ENCODE measurements at regions not wholly inside any gene's neighbourhood (a gene's known extent, or its start where the extent isn't known, plus 50 kb on each side); places are given as distances from the start of the nearest gene placed in this dataset.
"Not testable (repeated sequence)": the region's sequence is repeated elsewhere in the genome, so short reads cannot be mapped to it uniquely, and the experiment has no call there.

DNA sequence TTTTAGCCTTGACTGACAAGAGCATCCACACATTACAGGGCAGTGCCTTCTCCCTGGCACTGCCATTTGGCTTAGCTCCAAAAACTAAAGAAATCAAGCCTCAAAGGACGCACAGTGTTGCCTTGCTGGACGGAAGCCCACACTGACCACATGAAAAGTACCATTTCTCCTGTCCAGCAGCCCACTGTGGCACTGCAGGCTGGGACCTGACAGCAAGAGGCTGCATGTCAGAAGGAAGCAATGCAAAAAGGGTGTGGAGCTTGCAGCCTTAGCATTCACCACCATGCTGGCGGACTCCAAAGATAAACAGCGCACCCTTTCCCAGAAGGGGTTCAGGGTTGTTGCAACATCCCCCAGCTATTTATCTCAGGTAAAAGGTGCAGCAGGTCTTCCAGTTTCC is 109.3 kb upstream of the BMAL1 start:
- peaks cover 47% of the 10 kb centered on the region for H3K27me3 Mint-ChIP-seq

DNA sequence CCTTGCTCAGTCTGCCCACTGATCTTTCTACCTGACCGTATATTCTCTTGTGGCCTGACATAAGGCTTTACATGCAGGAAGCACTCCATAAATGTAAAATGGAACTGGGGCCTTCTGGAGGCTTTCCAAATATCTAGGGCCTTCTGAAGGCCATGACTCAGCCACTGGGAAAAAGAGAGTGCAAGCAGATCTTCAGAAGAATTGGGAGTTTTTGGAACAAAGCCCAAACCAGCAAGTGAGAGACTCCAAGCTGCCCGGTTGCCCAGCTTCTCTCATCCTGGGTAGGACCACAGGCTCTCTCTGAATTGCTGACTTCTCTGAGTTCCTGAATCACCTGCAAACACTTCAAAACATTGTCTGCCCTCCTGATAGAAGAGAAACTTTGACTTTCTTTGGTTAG is 107.9 kb upstream of the BMAL1 start:
- H3K27ac Mint-ChIP-seq (ENCODE audit: low read depth): no peak overlapping the region
- no peaks in the 10 kb centered on the region for H3K4me1 Mint-ChIP-seq
- H3K4me3 Mint-ChIP-seq: no peak overlapping the region
- DNase-seq (ENCODE audit: low spot score in 2 of 2) (no peak), ATAC-seq (replicated peaks; ENCODE audit: extremely low read depth, poor library complexity, severe bottlenecking) (no peak)
- H3K9me3 Mint-ChIP-seq: no peaks in the 10 kb centered on the region
- H3K36me3 Mint-ChIP-seq (ENCODE audit: insufficient read depth): no peaks in the 10 kb centered on the region
- peaks cover 60% of the 10 kb centered on the region for H3K27me3 Mint-ChIP-seq

More for the DNA sequence above, 109.3 kb upstream of the BMAL1 start:
- H3K9me3 Mint-ChIP-seq: no peaks in the 10 kb centered on the region
- H3K27ac Mint-ChIP-seq (ENCODE audit: low read depth): no peak overlapping the region
- no peaks in the 10 kb centered on the region for H3K4me1 Mint-ChIP-seq
- DNase-seq (ENCODE audit: low spot score in 2 of 2): no peak
- no peaks in the 10 kb centered on the region for H3K36me3 Mint-ChIP-seq (ENCODE audit: insufficient read depth)
- no peak overlapping the region for H3K4me3 Mint-ChIP-seq
- no peak for ATAC-seq (replicated peaks; ENCODE audit: extremely low read depth, poor library complexity, severe bottlenecking)

DNA sequence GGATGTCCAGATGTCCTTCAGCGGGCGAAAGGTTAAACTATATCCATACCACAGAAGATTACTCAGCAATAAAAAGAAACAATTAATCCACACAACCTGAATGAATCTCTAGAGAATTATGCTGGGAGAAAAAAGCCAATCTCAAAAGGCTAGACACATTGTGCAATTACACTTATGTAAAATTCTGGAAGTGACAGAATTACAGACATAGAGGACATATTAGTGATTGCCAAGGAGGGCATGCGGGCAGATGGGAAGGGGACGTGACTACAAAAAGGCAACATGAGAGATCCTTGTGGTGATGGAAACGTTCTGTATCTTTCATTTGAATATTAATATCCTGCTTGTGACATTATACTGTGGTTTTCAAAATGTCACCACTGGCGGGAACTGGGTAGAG is 103.5 kb upstream of the BMAL1 start:
- peaks cover 55% of the 10 kb centered on the region for H3K27me3 Mint-ChIP-seq
- no peaks in the 10 kb centered on the region for H3K36me3 Mint-ChIP-seq (ENCODE audit: insufficient read depth)
- DNase-seq (ENCODE audit: low spot score in 2 of 2) (no peak), ATAC-seq (replicated peaks; ENCODE audit: extremely low read depth, poor library complexity, severe bottlenecking) (no peak)
- no peaks in the 10 kb centered on the region for H3K9me3 Mint-ChIP-seq
- H3K4me3 Mint-ChIP-seq: no peak overlapping the region
- H3K27ac Mint-ChIP-seq (ENCODE audit: low read depth): no peak overlapping the region
- no peaks in the 10 kb centered on the region for H3K4me1 Mint-ChIP-seq

DNA sequence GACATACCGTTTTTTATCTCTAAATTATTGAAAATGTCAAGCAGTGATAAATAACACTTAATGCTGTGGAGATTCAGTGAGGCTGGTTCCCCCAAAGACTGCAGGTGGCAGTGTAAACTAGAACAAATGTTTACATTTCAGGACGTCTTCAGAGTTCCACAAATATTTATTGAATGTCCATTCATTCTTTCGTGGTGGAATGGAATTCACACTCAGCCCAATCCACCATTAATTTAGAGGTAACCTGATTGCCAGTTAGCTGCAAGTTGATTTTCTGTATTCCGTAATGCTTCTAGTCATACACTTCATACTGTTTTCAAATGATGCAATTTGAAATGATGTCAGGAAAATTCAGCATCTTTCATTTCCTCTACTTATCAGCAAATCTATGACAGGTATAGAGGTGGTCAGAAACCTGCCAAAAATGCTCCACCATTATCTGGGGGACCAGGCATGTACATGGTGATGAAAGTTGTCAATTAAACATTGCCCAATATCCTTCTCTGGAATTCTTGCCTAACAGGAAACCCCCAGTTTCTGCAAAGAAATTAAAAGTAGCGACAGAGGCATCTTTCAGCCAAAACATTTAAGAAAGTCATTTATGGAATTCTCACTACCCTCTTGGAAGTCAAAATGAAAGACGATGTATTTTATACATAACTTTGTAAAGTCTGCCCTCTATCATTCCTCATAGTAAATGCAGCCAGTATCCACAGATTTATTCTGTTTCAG is 94.3 kb upstream of the BMAL1 start:
- H3K4me1 Mint-ChIP-seq: no peaks in the 10 kb centered on the region
- peaks cover 7% of the 10 kb centered on the region for H3K9me3 Mint-ChIP-seq
- H3K36me3 Mint-ChIP-seq (ENCODE audit: insufficient read depth): peaks cover 1% of the 10 kb centered on the region
- peaks cover 26% of the 10 kb centered on the region for H3K27me3 Mint-ChIP-seq
- no peak overlapping the region for H3K27ac Mint-ChIP-seq (ENCODE audit: low read depth)
- H3K4me3 Mint-ChIP-seq: no peak overlapping the region
- DNase-seq (ENCODE audit: low spot score in 2 of 2) (no peak), ATAC-seq (replicated peaks; ENCODE audit: extremely low read depth, poor library complexity, severe bottlenecking) (no peak)

DNA sequence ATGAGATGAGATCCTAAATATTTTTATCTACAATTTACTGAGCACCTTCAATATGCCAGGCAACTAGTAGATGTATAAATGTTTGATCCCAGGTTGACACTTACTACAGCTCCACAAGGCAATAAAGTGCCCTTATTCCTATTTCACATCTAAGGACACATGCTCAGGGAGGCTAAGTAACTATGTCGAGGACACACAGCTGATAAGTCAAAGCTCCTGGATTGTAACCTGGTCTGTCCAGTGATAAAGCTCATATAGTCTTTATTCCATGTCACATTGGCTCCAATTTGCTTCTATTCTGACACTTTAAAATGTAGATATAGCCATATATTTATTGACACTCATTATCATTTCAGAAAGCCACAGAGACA is 93.8 kb upstream of the BMAL1 start:
- H3K27ac Mint-ChIP-seq (ENCODE audit: low read depth): no peak overlapping the region
- no peaks in the 10 kb centered on the region for H3K4me1 Mint-ChIP-seq
- no peak for ATAC-seq (replicated peaks; ENCODE audit: extremely low read depth, poor library complexity, severe bottlenecking)
- peaks cover 32% of the 10 kb centered on the region for H3K27me3 Mint-ChIP-seq
- DNase-seq (ENCODE audit: low spot score in 2 of 2): no peak
- H3K36me3 Mint-ChIP-seq (ENCODE audit: insufficient read depth): peaks cover 2% of the 10 kb centered on the region
- no peak overlapping the region for H3K4me3 Mint-ChIP-seq
- peaks cover 12% of the 10 kb centered on the region for H3K9me3 Mint-ChIP-seq

DNA sequence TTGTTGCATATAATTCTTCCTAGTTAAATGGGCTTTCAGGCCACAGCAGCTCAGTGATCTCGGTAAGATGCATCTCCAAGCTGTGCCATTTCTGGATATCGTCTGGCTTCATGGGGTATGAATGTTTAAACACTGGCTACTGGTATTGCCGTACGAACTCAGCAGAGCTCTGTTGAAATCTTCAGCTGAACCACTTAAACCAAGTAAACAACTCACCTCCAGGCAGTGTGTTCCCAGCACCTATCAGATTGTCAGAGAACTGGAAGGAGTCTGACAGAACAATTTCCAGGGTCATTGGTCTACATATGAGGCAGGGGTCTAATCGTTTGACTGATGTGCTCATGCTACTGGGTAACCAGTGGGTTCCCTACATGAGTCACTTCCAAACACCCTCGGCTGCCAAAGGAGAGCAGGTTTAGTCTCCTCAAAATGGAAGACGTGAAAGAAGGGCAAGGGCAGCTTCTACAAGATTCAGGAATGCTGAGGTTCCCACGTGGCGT is 93.2 kb upstream of the BMAL1 start:
- Mint-ChIP-seq H3K9me3 (peaks cover 12% of the 10 kb centered on the region), H3K27ac (ENCODE audit: low read depth) (no peak overlapping the region), H3K4me1 (no peaks in the 10 kb centered on the region), H3K27me3 (peaks cover 37% of the 10 kb centered on the region), H3K4me3 (no peak overlapping the region), H3K36me3 (ENCODE audit: insufficient read depth) (peaks cover 2% of the 10 kb centered on the region)
- DNase-seq (ENCODE audit: low spot score in 2 of 2) (no peak), ATAC-seq (replicated peaks; ENCODE audit: extremely low read depth, poor library complexity, severe bottlenecking) (no peak)

DNA sequence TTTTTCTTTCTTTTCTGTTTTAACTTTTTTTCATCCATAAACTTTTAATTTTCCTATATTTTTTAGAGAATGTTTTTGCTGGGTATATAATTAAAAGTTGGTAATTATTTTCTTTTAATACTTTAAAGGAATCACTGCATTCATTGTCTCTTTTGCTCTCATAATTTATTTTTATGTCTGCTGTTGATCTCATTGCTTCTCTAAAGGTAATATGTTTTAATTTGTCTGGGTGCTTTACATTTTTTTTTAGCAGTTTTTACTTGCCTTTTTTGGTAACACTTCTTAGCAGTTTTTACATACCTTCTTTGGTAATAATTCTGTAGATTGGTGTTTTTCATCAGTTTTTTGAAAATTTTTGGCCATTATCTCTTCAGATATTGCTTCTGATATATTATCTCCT is 89.4 kb upstream of the BMAL1 start:
- H3K27ac Mint-ChIP-seq (ENCODE audit: low read depth): no peak overlapping the region
- peaks cover 46% of the 10 kb centered on the region for H3K27me3 Mint-ChIP-seq
- H3K36me3 Mint-ChIP-seq (ENCODE audit: insufficient read depth): peaks cover 2% of the 10 kb centered on the region
- no peak overlapping the region for H3K4me3 Mint-ChIP-seq
- no peak for DNase-seq (ENCODE audit: low spot score in 2 of 2)
- H3K4me1 Mint-ChIP-seq: no peaks in the 10 kb centered on the region
- peaks cover 12% of the 10 kb centered on the region for H3K9me3 Mint-ChIP-seq
- ATAC-seq (replicated peaks; ENCODE audit: extremely low read depth, poor library complexity, severe bottlenecking): no peak

DNA sequence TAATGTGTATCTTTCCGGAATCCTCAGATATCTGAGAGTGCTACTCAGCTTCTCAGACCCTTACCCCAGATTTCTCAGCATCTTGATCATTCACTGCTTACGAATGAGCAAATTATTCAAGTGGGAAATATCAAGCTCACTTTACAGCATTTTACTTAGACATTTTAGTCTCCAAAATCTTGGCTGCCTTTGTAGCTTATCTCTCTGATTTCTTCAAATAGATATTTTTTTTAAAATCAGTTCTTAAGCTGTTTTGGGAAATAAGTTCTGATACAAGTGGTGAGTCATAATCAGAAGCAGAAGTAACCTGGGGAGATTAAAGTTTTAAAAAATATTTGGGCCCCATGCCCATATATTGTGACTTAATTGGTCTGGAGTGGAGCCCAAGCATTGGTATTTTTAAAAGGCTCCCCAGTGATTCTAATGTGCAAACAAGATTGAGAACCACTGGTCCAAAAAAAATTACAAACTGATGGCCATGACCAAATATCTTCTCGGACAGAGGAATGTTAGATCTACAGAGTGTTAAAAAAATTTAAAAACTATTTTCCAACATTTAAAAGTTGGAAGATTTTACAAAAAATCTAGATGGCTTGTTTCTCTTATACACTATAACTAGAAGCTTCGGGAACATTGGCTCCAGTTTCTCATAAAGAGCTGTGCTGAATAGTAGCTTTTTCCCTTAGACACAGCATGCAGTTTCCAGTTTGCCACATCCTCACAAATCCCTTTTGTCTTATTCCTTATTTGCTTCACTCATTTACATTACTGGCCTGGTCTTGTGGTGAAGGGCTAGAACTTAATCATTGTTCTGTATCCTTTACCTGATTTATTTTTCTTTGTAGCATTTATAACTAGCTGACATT is 87.8 kb upstream of the BMAL1 start:
- Mint-ChIP-seq H3K9me3 (peaks cover 12% of the 10 kb centered on the region), H3K4me3 (no peak overlapping the region), H3K4me1 (no peaks in the 10 kb centered on the region), H3K27ac (ENCODE audit: low read depth) (no peak overlapping the region), H3K27me3 (peaks cover 46% of the 10 kb centered on the region), H3K36me3 (ENCODE audit: insufficient read depth) (peaks cover 2% of the 10 kb centered on the region)
- no peak for ATAC-seq (replicated peaks; ENCODE audit: extremely low read depth, poor library complexity, severe bottlenecking)
- no peak for DNase-seq (ENCODE audit: low spot score in 2 of 2)

DNA sequence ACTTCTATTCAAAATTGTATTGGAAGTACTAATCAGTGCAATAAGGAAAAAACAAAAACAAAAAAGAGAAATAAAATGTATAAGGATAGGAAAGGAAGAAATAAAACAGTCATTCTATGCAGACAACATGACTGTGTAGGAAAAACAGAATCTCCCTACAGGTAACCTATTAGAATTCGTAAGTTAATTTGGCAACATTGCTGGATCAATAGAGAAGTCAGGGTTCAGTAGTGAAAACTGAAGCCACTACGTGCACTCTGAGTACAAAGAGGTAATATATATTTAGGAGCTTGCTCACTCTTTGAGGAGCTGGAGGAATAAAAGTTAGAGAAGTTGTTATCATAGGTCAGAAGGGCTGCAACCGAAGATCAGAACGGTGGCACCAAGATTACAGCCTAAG is 84.0 kb upstream of the BMAL1 start:
- DNase-seq (ENCODE audit: low spot score in 2 of 2) (no peak), ATAC-seq (replicated peaks; ENCODE audit: extremely low read depth, poor library complexity, severe bottlenecking) (no peak)
- peaks cover 51% of the 10 kb centered on the region for H3K27me3 Mint-ChIP-seq
- H3K9me3 Mint-ChIP-seq: peaks cover 18% of the 10 kb centered on the region
- no peak overlapping the region for H3K4me3 Mint-ChIP-seq
- no peak overlapping the region for H3K27ac Mint-ChIP-seq (ENCODE audit: low read depth)
- H3K4me1 Mint-ChIP-seq: no peaks in the 10 kb centered on the region
- no peaks in the 10 kb centered on the region for H3K36me3 Mint-ChIP-seq (ENCODE audit: insufficient read depth)

DNA sequence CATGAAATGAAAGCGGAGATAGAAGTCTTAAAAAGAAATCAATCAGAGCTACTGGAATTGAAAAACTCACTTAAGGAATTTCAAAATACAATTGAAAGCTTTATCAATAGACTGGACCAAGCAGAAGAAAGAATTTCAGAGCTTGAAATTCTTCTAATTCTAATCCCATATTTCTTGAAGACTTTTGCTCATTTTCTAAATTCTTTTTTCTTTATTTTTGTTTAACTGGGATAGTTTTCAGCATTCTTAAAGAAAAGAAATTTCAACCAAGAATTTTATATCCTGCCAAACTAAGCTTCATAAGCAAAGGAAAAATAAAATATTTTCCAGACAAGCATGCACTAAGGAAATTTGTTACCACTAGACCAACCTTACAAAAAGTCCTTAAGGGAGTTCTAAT is 80.2 kb upstream of the BMAL1 start:
- peaks cover 27% of the 10 kb centered on the region for H3K27me3 Mint-ChIP-seq
- ATAC-seq (replicated peaks; ENCODE audit: extremely low read depth, poor library complexity, severe bottlenecking): not testable (repeated sequence)

DNA sequence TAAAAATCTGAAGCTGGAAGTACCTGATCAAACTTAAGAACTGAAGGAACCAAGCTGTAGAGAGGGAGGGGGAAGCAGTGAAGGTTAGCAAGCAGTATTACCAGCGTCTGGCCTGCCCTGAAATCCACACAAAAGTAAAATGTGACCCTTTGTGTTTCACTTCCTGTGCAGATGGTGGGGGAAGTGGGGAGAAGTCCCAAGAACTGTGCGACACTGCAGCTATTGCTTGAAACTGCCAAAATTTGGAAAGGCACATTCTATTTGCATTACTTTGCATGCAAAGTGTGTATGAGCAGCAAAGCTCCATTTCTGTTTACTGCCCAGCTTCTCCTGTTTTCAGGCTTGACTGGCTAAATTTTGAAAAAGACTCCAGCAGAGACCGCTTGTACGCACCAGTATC is 72.1 kb upstream of the BMAL1 start:
- ATAC-seq (replicated peaks; ENCODE audit: extremely low read depth, poor library complexity, severe bottlenecking) (no peak), DNase-seq (ENCODE audit: low spot score in 2 of 2) (no peak)
- no peak overlapping the region for H3K27ac Mint-ChIP-seq (ENCODE audit: low read depth)

More for the DNA sequence above, 80.2 kb upstream of the BMAL1 start:
- not testable (repeated sequence) for H3K27ac Mint-ChIP-seq (ENCODE audit: low read depth); H3K4me1 Mint-ChIP-seq; H3K36me3 Mint-ChIP-seq (ENCODE audit: insufficient read depth); DNase-seq (ENCODE audit: low spot score in 2 of 2); H3K4me3 Mint-ChIP-seq
- H3K9me3 Mint-ChIP-seq: peaks cover 16% of the 10 kb centered on the region

DNA sequence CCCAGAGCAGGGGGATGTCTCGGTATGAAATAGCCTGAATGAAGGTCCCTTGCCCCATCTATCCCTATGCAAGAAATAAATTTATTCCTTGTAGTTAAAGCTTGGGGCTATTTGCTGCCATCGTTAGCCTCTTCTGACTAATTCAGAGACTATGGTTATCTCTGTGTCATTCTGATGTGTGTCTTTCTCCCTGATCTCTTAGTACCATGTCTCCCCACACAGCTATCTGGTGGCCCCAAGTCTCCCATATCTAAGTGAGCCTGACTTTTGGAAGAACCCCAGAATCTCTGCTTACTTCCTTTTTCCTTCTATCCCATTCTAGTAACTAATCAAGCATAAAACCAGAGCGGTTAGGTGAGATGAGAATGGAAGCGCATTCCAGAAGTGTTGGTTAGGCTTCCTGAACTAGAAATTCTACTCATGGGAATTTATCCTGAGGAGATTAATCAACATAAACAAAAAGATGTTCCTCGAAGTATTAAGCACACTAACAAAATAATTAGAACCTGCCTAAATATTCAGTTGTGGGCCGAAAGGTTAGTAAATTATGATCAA is 71.4 kb upstream of the BMAL1 start:
- ATAC-seq (replicated peaks; ENCODE audit: extremely low read depth, poor library complexity, severe bottlenecking) (no peak), DNase-seq (ENCODE audit: low spot score in 2 of 2) (no peak)
- H3K4me3 Mint-ChIP-seq: no peak overlapping the region
- H3K9me3 Mint-ChIP-seq: no peaks in the 10 kb centered on the region
- no peak overlapping the region for H3K27ac Mint-ChIP-seq (ENCODE audit: low read depth)
- peaks cover 1% of the 10 kb centered on the region for H3K36me3 Mint-ChIP-seq (ENCODE audit: insufficient read depth)
- H3K4me1 Mint-ChIP-seq: peaks cover 15% of the 10 kb centered on the region
- no peaks in the 10 kb centered on the region for H3K27me3 Mint-ChIP-seq

More for the DNA sequence above, 72.1 kb upstream of the BMAL1 start:
- Mint-ChIP-seq H3K36me3 (ENCODE audit: insufficient read depth) (peaks cover 1% of the 10 kb centered on the region), H3K27me3 (no peaks in the 10 kb centered on the region), H3K4me3 (no peak overlapping the region), H3K4me1 (peaks cover 15% of the 10 kb centered on the region), H3K9me3 (no peaks in the 10 kb centered on the region)
